Tibial nerve (tissue), 4 donors: ENCODE measurements at regions not wholly inside any gene's neighbourhood (a gene's known extent, or its start where the extent isn't known, plus 50 kb on each side); places are given as distances from the start of the nearest gene placed in this dataset.

Experiments used
- CTCF ChIP-seq, 5 experiments: fragments of 200-600 bp in 3 of 5; fragments of 450-650 bp in 2 of 5; sonication (generic) in 3 of 5; IDR thresholded peaks; one replicate each; pipeline ENCODE4 v1.5.1; 2016 to 2019; ENCODE audit warnings: antibody characterized with exemption in 5 of 5, mild to moderate bottlenecking in 3 of 5, moderate library complexity in 2 of 5
- EP300 ChIP-seq, 2 donors: sonication (generic); formaldehyde crosslinking; IDR thresholded peaks; one replicate each; pipeline ENCODE4 v1.6.1; 2017; ENCODE audit warnings: antibody characterized with exemption in 2 of 2, mild to moderate bottlenecking in 1 of 2
- POLR2A ChIP-seq, 2 donors: fragments of 450-650 bp; IDR thresholded peaks; one replicate each; pipeline ENCODE4 v1.6.1; 2017; ENCODE audit warnings: antibody characterized with exemption in 2 of 2, mild to moderate bottlenecking in 2 of 2, moderate library complexity in 2 of 2

- TF ChIP-seq CTCF (IDR thresholded peaks at IDR 0.05) (no peak), EP300 (IDR thresholded peaks at IDR 0.05) (no peak), POLR2A (IDR thresholded peaks at IDR 0.05) (no peak)
These were observed 161.6 kb upstream of the PWP1 start for GRCh38 chr12:107523775-107524535.
